NCI-H510A (cell line): ENCODE measurements at regions not wholly inside any gene's neighbourhood (a gene's known extent, or its start where the extent isn't known, plus 50 kb on each side); places are given as distances from the start of the nearest gene placed in this dataset.

Experiments used
- DNase-seq: peaks from one replicate; lab custom pipeline; 2025; lab: John Stamatoyannopoulos, UW

DNA sequence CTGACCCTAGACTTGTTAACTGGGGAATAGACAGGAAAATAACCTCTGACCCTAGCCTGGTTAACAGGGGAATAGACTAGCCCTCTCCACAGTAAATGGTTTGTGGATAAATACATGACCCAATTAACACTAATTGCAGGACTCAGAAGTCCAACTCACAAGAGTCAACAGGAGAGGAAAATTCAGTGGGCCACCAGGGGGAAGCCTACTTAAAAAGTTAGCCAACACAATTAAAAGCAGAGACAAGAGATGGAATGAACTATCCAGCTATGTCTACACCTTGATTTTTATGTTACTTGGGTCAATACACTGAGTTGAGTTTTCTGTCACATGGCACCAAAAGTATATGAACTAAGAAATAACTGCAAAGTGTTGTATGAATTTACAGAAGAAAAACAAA is 158.8 kb upstream of the SLC39A10 start:
- DNase-seq: no peak

DNA sequence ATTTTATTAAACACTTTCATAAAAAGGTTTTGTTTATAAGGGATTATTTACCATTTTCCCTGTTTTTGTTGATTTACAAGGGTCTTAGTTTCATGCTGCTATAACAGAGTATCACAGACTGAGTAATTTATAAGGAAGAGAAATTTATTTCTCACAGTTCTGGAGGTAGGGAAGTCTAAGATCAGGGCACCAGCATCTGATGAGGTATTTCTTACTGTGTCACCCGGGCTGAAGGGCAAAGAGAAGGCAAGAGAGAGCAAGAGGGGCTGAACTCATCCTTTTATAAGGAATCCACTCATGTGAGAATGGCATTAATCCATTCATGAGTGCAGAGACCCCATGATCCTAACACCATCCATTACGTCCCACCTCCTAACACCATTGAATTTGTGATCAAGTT is 160.0 kb upstream of the SLC39A10 start:
- no peak for DNase-seq

DNA sequence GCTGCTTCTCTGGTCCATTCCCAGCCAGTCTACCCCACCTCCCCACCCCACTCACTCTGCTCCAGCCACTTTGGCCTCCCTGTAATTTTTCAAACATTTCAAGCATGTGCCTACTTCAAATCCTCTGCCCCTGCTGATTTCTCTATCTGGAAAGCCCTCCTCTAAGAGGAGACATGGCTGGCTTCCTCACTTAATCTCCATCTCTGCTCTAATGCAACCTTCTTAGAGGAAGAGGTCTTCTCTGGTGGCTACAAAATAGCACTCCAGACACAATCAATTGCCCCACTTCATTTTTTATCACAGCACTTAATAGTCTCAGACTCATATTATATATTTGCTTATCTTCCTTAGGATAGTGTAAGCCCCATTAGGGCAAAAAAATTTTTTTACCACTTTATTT is 161.1 kb upstream of the SLC39A10 start:
- no peak for DNase-seq

DNA sequence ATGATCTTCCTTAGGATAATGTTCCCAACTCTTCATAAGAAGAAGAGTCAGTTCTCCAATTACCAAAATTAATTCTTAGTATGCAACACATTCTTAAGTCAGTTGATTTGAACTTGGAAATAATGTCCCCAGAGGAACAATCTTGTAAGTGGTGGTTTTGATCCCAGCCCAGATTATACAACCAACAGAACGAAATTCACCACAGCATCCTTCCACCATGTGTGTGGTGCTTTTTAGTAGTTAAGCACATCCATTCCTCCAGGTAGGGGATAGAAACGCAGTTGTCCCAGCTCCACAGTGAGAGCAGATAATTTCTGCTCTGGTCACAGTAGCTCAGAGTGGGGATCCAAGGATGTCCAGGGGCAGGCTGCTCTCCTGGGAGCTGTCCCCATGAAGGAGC is 161.7 kb upstream of the SLC39A10 start:
- no peak for DNase-seq

DNA sequence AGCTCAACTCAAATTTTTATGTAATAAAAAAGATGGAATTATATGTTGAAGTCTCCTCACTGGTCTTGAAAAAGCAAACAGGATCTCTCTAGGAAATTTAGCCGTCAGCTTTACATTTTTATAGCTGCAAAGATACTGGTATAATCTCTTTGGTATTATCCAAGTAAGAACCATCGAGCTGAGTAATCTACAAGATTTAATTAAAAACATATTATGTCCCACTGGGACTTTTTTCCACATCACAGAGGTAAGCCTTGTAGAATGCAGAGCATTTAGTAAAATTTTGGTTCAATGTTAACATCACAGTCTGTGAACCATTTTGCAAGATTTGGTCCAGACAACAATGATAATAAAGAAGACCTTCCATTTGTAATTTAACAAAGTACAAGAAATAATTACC is 162.6 kb upstream of the SLC39A10 start:
- no peak for DNase-seq

DNA sequence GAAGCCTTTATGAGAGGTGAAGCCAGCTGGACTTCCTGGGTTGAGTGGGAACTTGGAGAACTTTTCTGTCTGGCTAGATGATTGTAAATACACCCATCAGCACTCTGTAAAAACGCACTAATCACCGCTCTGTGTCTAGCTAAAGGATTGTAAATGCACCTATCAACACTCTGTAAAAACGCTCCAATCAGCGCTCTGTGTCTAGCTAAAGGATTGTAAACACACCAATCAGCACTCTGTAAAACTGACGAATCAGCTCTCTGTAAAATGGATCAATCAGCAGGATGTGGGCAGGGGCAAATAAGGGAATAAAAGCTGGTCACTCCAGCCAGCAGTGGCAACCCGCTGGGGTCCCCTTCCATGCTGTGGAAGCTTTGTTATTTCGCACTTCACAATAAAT is 163.6 kb upstream of the SLC39A10 start:
- DNase-seq: no peak

DNA sequence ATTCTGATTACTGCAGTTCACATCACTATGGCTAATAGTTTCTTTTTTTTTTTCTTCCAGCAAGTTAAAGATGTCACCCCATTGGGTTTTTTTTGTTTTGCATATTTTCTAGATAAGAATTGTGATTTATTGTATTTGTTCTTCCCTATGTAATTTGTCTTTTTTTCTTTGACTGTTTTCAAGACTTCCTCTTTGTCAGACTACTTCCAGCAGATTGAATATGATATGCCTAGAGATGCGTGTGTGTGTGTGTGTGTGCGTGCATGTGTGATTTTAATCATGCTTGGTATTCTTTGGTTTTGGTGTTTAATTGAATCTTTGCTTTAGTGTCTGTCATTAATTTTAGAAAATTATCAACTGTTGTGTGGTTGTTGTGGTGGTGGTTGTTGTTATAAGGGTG is 166.7 kb upstream of the SLC39A10 start:
- DNase-seq: no peak

DNA sequence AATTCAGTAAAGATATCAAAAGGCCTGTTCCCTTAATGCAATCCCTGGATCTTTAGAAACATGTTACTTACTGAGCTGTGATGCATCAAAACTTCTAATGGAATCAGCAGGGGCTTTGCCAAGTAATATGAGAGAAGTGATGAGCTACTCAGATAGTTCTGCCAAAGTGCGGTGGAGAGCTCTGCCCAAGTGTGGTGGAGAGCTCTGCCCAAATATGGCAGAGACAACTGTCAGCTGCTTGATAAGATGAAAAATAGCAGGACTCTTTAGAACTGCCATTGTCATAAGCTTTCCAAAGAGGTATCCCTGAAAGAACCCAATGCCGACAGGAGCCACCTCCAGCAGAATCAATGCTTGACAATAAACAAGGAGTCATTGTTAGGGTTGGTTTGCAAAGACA is 167.9 kb upstream of the SLC39A10 start:
- DNase-seq: no peak

DNA sequence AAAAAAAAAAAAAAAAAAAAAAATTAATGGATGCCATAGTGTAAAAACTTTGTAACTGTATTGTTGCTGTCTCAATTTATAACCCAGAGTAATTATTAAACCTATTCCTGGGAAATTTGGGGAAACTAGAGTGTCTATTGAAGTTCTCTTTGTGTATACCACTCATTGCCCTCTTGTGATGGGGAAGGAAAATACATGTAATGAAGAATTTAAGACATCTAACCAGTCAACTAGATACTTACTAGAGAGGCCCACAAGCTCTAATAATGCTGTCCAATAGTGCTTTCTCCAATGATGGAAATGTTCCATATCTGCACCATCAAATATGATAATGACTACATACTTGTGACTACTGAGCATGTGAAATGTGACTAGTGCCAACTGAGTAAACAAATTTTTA is 168.5 kb upstream of the SLC39A10 start:
- no peak for DNase-seq

DNA sequence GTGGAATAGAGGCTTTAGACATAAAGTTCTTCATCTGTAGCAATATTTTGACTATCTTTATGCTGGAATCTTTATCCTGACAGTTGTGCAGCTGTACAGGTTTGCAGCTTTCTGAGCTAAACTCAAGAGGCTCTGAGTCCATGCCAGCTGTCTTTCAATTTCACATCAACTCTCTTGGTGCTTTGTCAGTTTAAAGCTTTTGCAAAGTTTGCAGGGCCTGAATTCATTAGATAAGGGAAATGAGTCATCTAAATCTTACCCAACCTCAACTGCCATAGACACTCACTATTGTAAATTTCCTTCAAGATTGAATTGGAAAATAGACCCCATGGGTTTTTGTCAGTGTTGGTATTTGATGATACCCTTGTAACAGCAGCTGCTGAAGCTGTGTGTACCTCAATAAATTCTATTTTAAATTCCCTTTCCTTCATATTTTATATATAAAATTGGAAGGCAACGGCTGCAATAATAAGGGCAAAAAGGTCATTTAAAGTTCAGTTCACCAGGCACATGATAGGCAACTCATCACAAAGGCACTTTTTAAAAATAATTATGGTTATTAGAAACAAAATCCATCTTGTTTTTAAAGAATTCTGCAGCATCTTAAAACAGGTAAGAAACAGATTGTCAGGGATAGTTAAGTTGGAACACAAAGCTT is 169.9 kb upstream of the SLC39A10 start:
- no peak for DNase-seq

DNA sequence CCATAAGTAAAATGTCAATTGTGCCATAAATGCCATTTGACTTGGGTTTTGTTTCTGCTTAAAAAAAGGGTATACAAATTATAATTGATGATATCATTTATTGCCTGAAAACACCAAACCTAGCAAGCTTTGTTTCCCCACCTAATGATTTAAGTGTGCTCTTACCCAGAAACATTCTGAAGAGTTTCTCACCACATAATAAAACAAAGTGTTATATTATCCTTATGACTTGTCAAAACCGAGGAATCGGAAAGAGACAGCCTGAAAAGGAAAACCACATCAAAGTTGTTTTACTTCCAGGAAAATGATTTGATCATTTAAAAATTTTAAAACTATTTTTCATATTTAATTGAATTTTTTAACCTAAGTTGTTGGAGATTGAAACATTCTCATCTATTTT is 170.5 kb upstream of the SLC39A10 start:
- no peak for DNase-seq

DNA sequence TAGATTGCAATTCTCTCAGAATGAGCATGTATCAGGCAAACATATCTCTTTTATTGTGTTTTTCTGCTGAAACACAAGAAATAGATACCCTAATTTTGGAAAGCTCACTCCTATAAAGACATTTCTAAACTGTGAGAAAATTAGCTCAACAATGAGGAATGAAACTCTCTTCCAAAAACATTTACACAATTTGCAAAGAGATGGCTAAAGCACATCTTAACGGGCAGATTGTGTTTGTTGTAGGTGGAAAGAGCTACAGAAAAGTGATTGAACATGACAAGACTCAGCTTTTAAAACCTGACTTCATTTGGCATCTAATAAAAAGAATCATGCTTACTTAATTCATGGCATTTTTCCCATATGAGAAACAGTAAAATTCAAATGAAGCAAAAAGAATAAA is 175.0 kb upstream of the SLC39A10 start:
- DNase-seq: no peak

DNA sequence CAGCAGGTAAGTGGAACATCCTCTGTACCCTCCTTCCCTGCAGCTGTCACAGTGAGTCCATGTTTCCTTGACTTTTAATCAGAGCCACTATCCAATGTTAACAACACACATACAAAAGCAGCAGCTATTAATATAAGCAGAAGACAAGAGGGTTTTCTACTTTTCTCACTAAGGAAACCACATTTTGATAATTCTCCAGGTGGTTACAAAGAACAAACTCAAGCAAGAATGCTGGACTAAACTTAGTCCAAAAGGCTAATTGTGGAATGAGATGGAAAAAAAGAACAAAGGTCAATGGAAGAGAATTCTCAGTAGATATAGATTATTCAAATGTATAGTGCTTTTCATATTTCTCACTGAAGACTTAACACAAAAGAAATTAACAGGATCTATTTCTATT is 176.9 kb upstream of the SLC39A10 start:
- no peak for DNase-seq

DNA sequence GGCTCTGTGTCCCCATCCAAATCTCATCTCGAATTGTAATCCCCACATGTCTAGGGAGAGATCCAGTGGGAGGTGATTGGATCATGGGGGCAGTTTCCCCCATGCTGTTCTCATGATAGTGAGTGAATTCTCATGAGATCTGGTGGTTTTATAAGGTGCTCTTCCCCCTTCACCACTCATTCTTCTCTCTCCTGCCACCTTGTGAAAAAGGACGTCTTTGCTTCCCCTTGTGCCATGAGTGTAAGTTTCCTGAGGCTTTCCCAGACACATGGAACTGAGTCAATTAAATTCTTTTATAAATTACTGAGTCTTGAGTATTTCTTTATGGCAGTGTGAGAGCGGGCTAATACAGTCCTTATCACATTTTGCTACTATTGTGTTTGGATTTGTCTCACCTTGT is 177.6 kb upstream of the SLC39A10 start:
- DNase-seq: no peak

DNA sequence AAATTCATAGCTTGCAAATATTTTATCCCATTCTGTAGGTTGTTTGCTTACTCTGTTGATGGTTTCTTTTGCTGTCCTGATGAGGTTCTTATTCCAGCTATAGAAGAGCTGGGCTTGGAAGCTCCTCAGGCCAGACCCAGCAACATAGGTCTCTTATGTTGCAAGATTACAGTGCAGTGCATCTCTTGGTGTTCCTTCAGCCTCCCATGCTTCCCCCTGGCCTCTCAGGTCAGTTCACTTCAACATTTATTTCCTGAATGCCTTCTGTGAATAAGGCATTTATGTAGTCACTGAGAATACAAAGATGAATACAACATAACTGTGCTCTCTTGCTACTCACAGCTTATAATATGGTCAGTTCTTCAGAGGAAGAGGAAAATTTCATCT is 179.0 kb upstream of the SLC39A10 start:
- DNase-seq: no peak

DNA sequence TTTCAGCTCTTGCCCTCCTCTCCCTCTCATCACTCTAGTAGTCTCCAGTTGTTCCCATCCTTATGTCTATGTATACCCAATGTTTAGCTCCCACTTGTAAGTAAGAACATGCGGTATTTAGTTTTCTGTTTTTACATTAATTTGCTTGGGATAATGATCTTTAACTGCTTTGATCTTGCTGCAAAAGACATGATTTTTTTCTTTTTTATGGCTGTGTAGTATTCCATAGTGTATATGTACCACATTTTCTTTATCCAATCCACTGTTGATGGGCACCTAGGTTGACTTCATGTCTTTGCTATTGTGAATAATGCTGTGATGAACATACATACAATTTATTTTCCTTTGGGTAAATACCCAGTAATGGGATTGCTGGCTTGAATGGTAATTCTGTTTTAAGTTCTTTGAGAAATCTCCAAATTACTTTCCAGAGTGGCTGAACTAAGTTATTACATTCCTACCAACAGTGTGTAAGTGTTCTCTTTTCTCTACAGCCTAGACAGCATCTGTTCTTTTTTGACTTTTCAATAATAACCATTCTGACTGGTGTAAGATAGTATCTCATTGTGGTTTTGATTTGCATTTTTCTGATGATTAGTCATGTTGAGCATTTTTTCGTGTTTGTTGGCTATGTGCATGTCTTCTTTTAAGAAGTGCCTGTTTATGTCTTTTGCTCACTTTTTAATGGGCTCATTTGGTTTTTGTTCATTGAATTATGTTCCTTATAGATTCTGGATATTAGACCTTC is 179.6 kb upstream of the SLC39A10 start:
- DNase-seq: no peak

DNA sequence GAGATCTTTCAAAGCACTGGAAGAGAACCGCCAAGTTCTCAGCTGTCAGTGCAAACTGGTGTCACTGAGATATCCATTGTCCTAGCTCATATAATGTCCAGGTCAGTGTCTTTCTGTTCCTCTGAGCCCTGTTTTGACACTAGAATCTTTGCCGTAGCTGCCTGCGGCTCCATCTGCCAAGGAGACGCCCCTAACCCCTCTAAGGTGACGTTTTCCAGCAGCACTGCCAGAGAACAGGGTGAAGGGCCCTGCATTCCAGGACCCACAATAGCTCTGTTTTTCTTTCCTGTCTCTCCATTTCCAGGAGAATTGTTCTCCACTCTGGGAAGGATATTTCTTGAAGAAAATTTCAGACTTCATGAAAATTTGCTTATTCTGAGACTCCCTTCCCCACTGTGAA is 181.7 kb upstream of the SLC39A10 start:
- no peak for DNase-seq

DNA sequence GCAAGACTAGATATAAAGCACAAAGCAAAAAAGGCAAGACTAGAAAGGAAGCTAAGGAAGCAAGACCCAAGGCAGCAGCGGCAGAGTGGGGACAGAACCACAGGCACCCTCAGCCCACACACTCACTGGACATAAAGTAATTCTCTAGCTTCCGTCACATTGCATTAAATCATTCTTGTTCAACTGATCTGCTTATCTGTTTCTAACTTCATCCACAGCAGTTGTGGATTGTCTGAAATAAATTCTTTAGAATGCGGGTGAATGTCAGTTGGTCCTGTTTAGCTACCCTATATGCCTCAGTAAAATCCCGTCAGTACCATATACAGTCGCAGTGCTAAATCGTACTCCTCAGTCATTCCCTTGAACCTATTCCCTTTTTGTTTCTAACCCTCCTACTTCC is 183.2 kb upstream of the SLC39A10 start:
- DNase-seq: no peak

DNA sequence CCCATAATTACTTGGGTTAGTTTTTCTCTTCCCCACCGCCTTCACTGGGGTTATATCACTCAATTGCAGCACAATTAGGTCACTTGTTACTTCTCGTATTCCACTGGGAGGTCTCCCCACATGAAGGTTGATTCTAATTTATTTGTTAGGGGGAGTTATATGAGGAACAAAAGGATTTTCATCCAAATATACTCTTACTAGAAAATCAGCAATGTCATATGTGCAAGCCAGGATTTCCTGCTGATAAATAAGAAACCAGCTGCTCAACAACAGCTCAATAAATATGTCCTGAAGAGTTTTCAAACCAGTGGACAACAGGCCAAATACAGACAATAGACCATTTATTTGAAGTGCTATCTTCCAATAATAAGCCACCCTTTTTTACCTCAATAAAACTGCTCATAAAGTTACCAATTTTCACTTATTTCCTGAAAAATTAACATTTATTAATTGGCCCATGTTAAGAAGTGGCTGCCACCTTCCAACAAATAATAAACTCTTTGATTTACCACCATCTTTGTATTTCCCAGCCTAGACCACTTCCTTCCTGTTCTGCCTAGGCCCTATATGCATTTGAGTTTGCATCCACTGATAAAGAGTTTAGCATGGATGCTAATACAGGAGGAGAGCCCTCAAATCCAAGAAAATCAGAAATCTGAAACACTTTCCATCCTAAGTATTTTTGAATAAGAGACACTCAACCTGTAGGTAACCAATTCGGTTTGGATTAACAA is 184.4 kb upstream of the SLC39A10 start:
- no peak for DNase-seq

DNA sequence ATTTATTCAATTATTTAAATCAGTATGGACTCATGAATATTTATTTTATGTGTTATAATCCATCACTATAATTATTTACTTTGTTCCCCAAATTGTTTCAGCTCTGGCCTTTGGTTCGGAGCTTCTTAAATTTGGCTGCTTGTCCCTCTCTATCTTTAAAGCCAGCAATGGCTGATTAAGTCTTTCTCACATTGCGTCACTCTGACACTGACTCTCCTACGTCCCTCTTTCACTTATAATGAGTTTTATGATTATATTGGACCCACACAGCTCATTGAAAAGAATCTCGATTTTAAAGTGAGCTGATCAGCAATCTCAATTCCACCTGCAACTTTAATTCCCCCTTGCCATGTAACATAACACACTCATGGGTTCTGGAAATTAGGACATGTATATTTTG is 185.2 kb upstream of the SLC39A10 start:
- no peak for DNase-seq

DNA sequence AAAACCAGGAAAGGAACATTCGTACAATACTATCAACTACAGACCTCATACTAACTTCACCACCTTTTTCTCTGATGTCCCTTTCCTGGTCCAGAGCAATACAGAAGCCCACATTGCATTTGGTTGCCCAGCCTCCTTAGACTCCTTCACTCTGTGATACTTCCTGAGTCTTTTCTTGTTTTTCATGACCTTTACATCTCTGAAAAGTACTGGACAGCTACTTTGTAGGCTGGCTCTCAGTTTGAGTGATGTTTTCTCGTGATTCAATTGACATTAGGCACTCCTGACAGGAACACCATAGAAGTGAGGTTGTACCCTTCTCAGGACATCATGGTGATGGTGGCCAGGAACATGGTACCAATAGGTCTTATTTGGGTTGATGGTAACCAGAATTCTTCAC is 185.9 kb upstream of the SLC39A10 start:
- DNase-seq: no peak

DNA sequence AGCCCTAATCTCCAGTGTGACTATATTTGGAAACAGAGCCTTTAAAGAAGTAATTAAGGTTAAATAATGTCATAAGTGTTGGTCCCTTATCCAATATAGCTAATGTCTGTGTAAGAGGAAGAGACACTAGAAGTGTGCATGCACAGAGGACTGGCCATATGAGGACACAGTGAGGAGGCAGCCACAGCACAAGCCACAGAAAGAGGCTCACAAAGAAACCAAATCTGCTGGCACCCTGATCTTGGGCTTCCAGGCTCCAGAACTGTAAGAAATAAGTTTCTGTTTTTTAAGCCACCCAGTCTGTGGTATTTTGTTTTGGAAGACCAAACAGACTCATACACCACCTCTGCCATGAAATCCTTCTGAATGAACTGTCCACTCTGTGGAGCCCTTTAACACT is 186.4 kb upstream of the SLC39A10 start:
- DNase-seq: no peak

DNA sequence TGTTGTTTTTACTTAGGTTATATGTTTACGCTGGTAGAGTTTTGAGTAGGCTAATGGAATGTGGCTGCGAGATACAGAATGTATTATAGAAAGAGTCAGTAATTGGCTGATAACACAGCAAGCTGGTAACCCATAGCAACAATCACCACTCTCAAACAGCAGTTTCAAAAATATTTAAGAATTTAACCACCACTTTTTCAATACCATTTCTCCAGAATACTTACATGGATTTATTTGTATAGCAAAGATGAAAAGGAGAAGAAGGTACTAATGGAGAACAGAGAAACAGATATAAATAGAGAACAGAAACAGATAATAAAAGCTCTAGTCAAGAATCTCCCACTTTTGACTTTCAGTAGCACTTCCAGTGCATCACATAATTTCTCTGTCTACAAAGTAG is 188.3 kb upstream of the SLC39A10 start:
- DNase-seq: no peak
